HEK293 (cell line): ENCODE measurements at regions not wholly inside any gene's neighbourhood (a gene's known extent, or its start where the extent isn't known, plus 50 kb on each side); places are given as distances from the start of the nearest gene placed in this dataset.
"Not testable (repeated sequence)": the region's sequence is repeated elsewhere in the genome, so short reads cannot be mapped to it uniquely, and the experiment has no call there.

ENCODE experiments used
- CTCF ChIA-PET: fragments of 350-600 bp; formaldehyde crosslinking; extraction: SDS; loops from one replicate; lab custom pipeline; 2021; ENCODE audit warnings: antibody characterized with exemption; lab: Yijun Ruan, JAX
- POLR2A ChIA-PET: fragments of 300-600 bp; formaldehyde crosslinking; extraction: SDS; loops from one replicate; lab custom pipeline; 2020; ENCODE audit warnings: antibody characterized with exemption, inconsistent platforms; lab: Yijun Ruan, JAX
- H3K27ac ChIP-seq: fragments of 200-500 bp; sonication (Bioruptor generic); 2 replicates; pipeline ENCODE4 v1.5.1; 2014; ENCODE audit warnings: low read depth, low read length, control low read depth, inconsistent platforms; ENCODE audit errors: extremely low read depth
- H3K36me3 ChIP-seq, 2 experiments: fragments of 200-500 bp in 1 of 2; sonication (Bioruptor generic) in 1 of 2; 1 replicate in 1 of 2; 2 replicates in 1 of 2; pipeline ENCODE4 v1.5.1; 2014 to 2017; ENCODE audit warnings: inconsistent platforms in 2 of 2, low read length in 2 of 2; ENCODE audit not compliant: control insufficient read depth in 2 of 2, insufficient read depth in 1 of 2
- H3K4me1 ChIP-seq: fragments of 200-500 bp; sonication (Bioruptor generic); 2 replicates; pipeline ENCODE4 v1.5.1; 2014; ENCODE audit warnings: mild to moderate bottlenecking, low read length, inconsistent platforms; ENCODE audit not compliant: control insufficient read depth, insufficient read depth
- H3K4me3 ChIP-seq: 2 replicates; pipeline ENCODE4 v1.5.1; 2011; ENCODE audit warnings: low read depth, mild to moderate bottlenecking, control low read depth, low read length, moderate library complexity
- H3K9me3 ChIP-seq: fragments of 200-500 bp; sonication (Bioruptor generic); 2 replicates; pipeline ENCODE4 v1.5.1; 2014; ENCODE audit warnings: low read depth, low read length, inconsistent platforms; ENCODE audit not compliant: control insufficient read depth, insufficient read depth
- KLF9 ChIP-seq: fragments of 450-650 bp; formaldehyde crosslinking; IDR thresholded peaks from 2 replicates; pipeline ENCODE4 v1.5.1; 2016; ENCODE audit warnings: missing biosample characterization, missing genetic modification characterization, low read depth
- PATZ1 ChIP-seq: fragments of 450-650 bp; formaldehyde crosslinking; IDR thresholded peaks from 2 replicates; pipeline ENCODE4 v1.5.1; 2016; ENCODE audit warnings: missing biosample characterization, missing genetic modification characterization
- SP2 ChIP-seq: fragments of 450-650 bp; formaldehyde crosslinking; IDR thresholded peaks from 2 replicates; pipeline ENCODE4 v1.5.1; 2016; ENCODE audit warnings: missing biosample characterization, missing genetic modification characterization
- SP3 ChIP-seq: fragments of 450-650 bp; formaldehyde crosslinking; IDR thresholded peaks from 2 replicates; pipeline ENCODE4 v1.5.1; 2016; ENCODE audit warnings: missing biosample characterization, missing genetic modification characterization
- YY2 ChIP-seq: fragments of 450-650 bp; formaldehyde crosslinking; IDR thresholded peaks from 2 replicates; pipeline ENCODE4 v1.5.1; 2016; ENCODE audit warnings: missing biosample characterization, missing genetic modification characterization
- ZBTB11 ChIP-seq: fragments of 450-650 bp; formaldehyde crosslinking; conservative IDR thresholded peaks from 2 replicates; pipeline ENCODE4 v1.5.1; 2016; ENCODE audit warnings: low read depth, missing biosample characterization, missing genetic modification characterization
- ZBTB21 ChIP-seq: fragments of 450-650 bp; formaldehyde crosslinking; IDR thresholded peaks from 2 replicates; pipeline ENCODE4 v1.5.1; 2017; ENCODE audit warnings: missing biosample characterization, missing genetic modification characterization
- ZBTB48 ChIP-seq: fragments of 450-650 bp; formaldehyde crosslinking; IDR thresholded peaks from 2 replicates; pipeline ENCODE4 v1.5.1; 2016; ENCODE audit warnings: missing biosample characterization, missing genetic modification characterization
- ZNF335 ChIP-seq: fragments of 450-650 bp; formaldehyde crosslinking; conservative IDR thresholded peaks from 2 replicates; pipeline ENCODE4 v1.5.1; 2016; ENCODE audit warnings: missing biosample characterization, missing genetic modification characterization
- ZNF394 ChIP-seq: fragments of 450-650 bp; formaldehyde crosslinking; IDR thresholded peaks from 2 replicates; pipeline ENCODE4 v1.5.1; 2016; ENCODE audit warnings: missing biosample characterization, missing genetic modification characterization, mild to moderate bottlenecking, moderate library complexity, borderline replicate concordance
- ZNF404 ChIP-seq: fragments of 450-650 bp; formaldehyde crosslinking; IDR thresholded peaks from 2 replicates; pipeline ENCODE4 v1.5.1; 2017; ENCODE audit warnings: missing biosample characterization, missing genetic modification characterization
- ZNF426 ChIP-seq: fragments of 450-650 bp; formaldehyde crosslinking; IDR thresholded peaks from 2 replicates; pipeline ENCODE4 v1.5.1; 2017; ENCODE audit warnings: missing biosample characterization, missing genetic modification characterization, mild to moderate bottlenecking, inconsistent platforms, moderate library complexity
- ZNF518A ChIP-seq: fragments of 450-650 bp; formaldehyde crosslinking; conservative IDR thresholded peaks from 2 replicates; pipeline ENCODE4 v1.5.1; 2016; ENCODE audit warnings: low read depth, missing biosample characterization, missing genetic modification characterization
- ZNF621 ChIP-seq: fragments of 450-650 bp; formaldehyde crosslinking; IDR thresholded peaks from 2 replicates; pipeline ENCODE4 v1.5.1; 2017; ENCODE audit warnings: missing biosample characterization, missing genetic modification characterization
- ZNF660 ChIP-seq: fragments of 450-650 bp; IDR thresholded peaks from 2 replicates; pipeline ENCODE4 v1.5.1; 2018; ENCODE audit warnings: missing biosample characterization, mild to moderate bottlenecking, missing genetic modification characterization
- ZNF747 ChIP-seq: fragments of 450-650 bp; formaldehyde crosslinking; IDR thresholded peaks from 2 replicates; pipeline ENCODE4 v1.5.1; 2016; ENCODE audit warnings: missing biosample characterization, missing genetic modification characterization
- ZSCAN23 ChIP-seq: fragments of 450-650 bp; formaldehyde crosslinking; IDR thresholded peaks from 2 replicates; pipeline ENCODE4 v1.5.1; 2016; ENCODE audit warnings: missing biosample characterization, missing genetic modification characterization

GRCh38 chr5:163261647-163262269 is 175.6 kb upstream of the CCNG1 start:
- CTCF ChIA-PET, result no interaction called here
- POLR2A ChIA-PET, result no interaction called here
- Histone ChIP-seq H3K27ac (no peak overlapping the region), H3K36me3 (no peaks in the 10 kb centered on the region), H3K4me1 (no peaks in the 10 kb centered on the region), H3K9me3 (no peaks in the 10 kb centered on the region), H3K4me3 (no peak overlapping the region)
- TF ChIP-seq ZNF660 (tag by site-specific recombination), result no peak
- no peak for TF ChIP-seq SP3 (tag by site-specific recombination)
- no peak for TF ChIP-seq YY2 (tag by site-specific recombination)
- TF ChIP-seq ZBTB48 (tag by site-specific recombination), result no peak
- no peak for TF ChIP-seq SP2 (tag by site-specific recombination)
- TF ChIP-seq ZBTB21 (tag by site-specific recombination), result no peak
- no peak for TF ChIP-seq PATZ1 (tag by site-specific recombination)
- TF ChIP-seq ZBTB11 (tag by site-specific recombination), result no peak
- no peak for TF ChIP-seq KLF9 (tag by site-specific recombination)
- no peak for TF ChIP-seq ZNF621 (tag by site-specific recombination)
- TF ChIP-seq ZSCAN23, result no peak
- no peak for TF ChIP-seq ZNF747 (tag by site-specific recombination)
- no peak for TF ChIP-seq ZNF404
- no peak for TF ChIP-seq ZNF335 (tag by site-specific recombination)
- TF ChIP-seq, all 188 proteins: peak for 0

GRCh38 chr5:163266249-163266648 is 171.1 kb upstream of the CCNG1 start:
- CTCF ChIA-PET, result not testable (repeated sequence)

More at GRCh38 chr5:163266249-163266648, 171.1 kb upstream of the CCNG1 start:
- H3K4me3 ChIP-seq, H3K27ac ChIP-seq, POLR2A ChIA-PET, H3K4me1 ChIP-seq, H3K9me3 ChIP-seq, H3K36me3 ChIP-seq: not testable (repeated sequence)
- TF ChIP-seq ZBTB11 (tag by site-specific recombination) (peak; percentile 46; the same call in 1 of the 2 replicates), ZNF426 (tag by site-specific recombination) (peak; percentile 43), ZNF394 (tag by site-specific recombination) (peak; percentile 33; the same call in 1 of the 2 replicates), ZNF518A (peak; percentile 50; the same call in 1 of the 2 replicates)
